KOPT-K1 (cell line): ENCODE measurements at regions not wholly inside any gene's neighbourhood (a gene's known extent, or its start where the extent isn't known, plus 50 kb on each side); places are given as distances from the start of the nearest gene placed in this dataset.

Source experiments
- H3K27ac ChIP-seq: fragments of 200-600 bp; sonication (generic); 2 replicates; pipeline ENCODE4 v1.5.1; 2016; ENCODE audit warnings: antibody characterized with exemption, mild to moderate bottlenecking, low read depth, low read length; ENCODE audit not compliant: poor library complexity, severe bottlenecking
- H3K36me3 ChIP-seq: fragments of 200-600 bp; sonication (generic); 2 replicates; pipeline ENCODE4 v1.5.1; 2017; ENCODE audit warnings: antibody characterized with exemption, mild to moderate bottlenecking, low read length, moderate library complexity; ENCODE audit not compliant: insufficient read depth
- H3K9me3 ChIP-seq: fragments of 200-600 bp; sonication (generic); 2 replicates; pipeline ENCODE4 v1.5.1; 2017; ENCODE audit warnings: antibody characterized with exemption, low read length, mild to moderate bottlenecking; ENCODE audit not compliant: insufficient read depth, poor library complexity, severe bottlenecking

GRCh38 chr2:196549052-196549451, 90.5 kb upstream of the CCDC150 start:
- Histone ChIP-seq H3K9me3 (no peaks in the 10 kb centered on the region), H3K27ac (no peak overlapping the region), H3K36me3 (no peaks in the 10 kb centered on the region)

- Histone ChIP-seq H3K27ac (no peak overlapping the region), H3K9me3 (no peaks in the 10 kb centered on the region), H3K36me3 (no peaks in the 10 kb centered on the region)
Measured at GRCh38 chr2:196551014-196551413, 88.5 kb upstream of the CCDC150 start.

- Histone ChIP-seq H3K27ac (no peak overlapping the region), H3K36me3 (no peaks in the 10 kb centered on the region), H3K9me3 (no peaks in the 10 kb centered on the region)
Measured at GRCh38 chr2:196555161-196555560, 84.4 kb upstream of the CCDC150 start.

GRCh38 chr2:196555726-196556125, 83.8 kb upstream of the CCDC150 start:
- H3K9me3 ChIP-seq, result no peaks in the 10 kb centered on the region
- H3K27ac ChIP-seq, result no peak overlapping the region
- no peaks in the 10 kb centered on the region for H3K36me3 ChIP-seq

GRCh38 chr2:196558497-196558896, 81.0 kb upstream of the CCDC150 start:
- Histone ChIP-seq H3K27ac (no peak overlapping the region), H3K36me3 (no peaks in the 10 kb centered on the region), H3K9me3 (peaks cover 9% of the 10 kb centered on the region)

- Histone ChIP-seq H3K9me3 (peaks cover 9% of the 10 kb centered on the region), H3K36me3 (no peaks in the 10 kb centered on the region), H3K27ac (no peak overlapping the region)
Measured at GRCh38 chr2:196563876-196564275, 75.6 kb upstream of the CCDC150 start.

GRCh38 chr2:196565106-196565765, 74.3 kb upstream of the CCDC150 start:
- Histone ChIP-seq H3K27ac (no peak overlapping the region), H3K36me3 (no peaks in the 10 kb centered on the region), H3K9me3 (peaks cover 9% of the 10 kb centered on the region)

- Histone ChIP-seq H3K9me3 (peaks cover 9% of the 10 kb centered on the region), H3K27ac (no peak overlapping the region), H3K36me3 (no peaks in the 10 kb centered on the region)
Measured at GRCh38 chr2:196565982-196566381, 73.5 kb upstream of the CCDC150 start.

GRCh38 chr2:196566961-196567666, 72.4 kb upstream of the CCDC150 start:
- H3K27ac ChIP-seq, result no peak overlapping the region
- H3K36me3 ChIP-seq, result no peaks in the 10 kb centered on the region
- no peaks in the 10 kb centered on the region for H3K9me3 ChIP-seq

GRCh38 chr2:196568506-196568905, 71.0 kb upstream of the CCDC150 start:
- H3K27ac ChIP-seq, result no peak overlapping the region
- H3K9me3 ChIP-seq, result no peaks in the 10 kb centered on the region
- H3K36me3 ChIP-seq, result no peaks in the 10 kb centered on the region

- H3K36me3 ChIP-seq, result no peaks in the 10 kb centered on the region
- H3K27ac ChIP-seq, result no peak overlapping the region
Measured at GRCh38 chr2:196584903-196585302, 54.6 kb upstream of the CCDC150 start.

GRCh38 chr2:196586511-196586991, 53.0 kb upstream of the CCDC150 start:
- Histone ChIP-seq H3K27ac (no peak overlapping the region), H3K9me3 (peaks cover 6% of the 10 kb centered on the region), H3K36me3 (no peaks in the 10 kb centered on the region)

More at GRCh38 chr2:196584903-196585302, 54.6 kb upstream of the CCDC150 start:
- H3K9me3 ChIP-seq, result peaks cover 6% of the 10 kb centered on the region

GRCh38 chr2:196587056-196587455, 52.5 kb upstream of the CCDC150 start:
- no peak overlapping the region for H3K27ac ChIP-seq
- H3K9me3 ChIP-seq, result peaks cover 6% of the 10 kb centered on the region
- no peaks in the 10 kb centered on the region for H3K36me3 ChIP-seq

- Histone ChIP-seq H3K9me3 (peaks cover 6% of the 10 kb centered on the region), H3K36me3 (no peaks in the 10 kb centered on the region), H3K27ac (no peak overlapping the region)
Measured at GRCh38 chr2:196587739-196588138, 51.8 kb upstream of the CCDC150 start.

- H3K9me3 ChIP-seq, result peaks cover 6% of the 10 kb centered on the region
- no peaks in the 10 kb centered on the region for H3K36me3 ChIP-seq
- no peak overlapping the region for H3K27ac ChIP-seq
Measured at GRCh38 chr2:196589419-196589818, 50.1 kb upstream of the CCDC150 start.
